ENCODE measurements at regions not wholly inside any gene's neighbourhood (a gene's known extent, or its start where the extent isn't known, plus 50 kb on each side); places are given as distances from the start of the nearest gene placed in this dataset.
A peak's percentile ranks its signal among the peaks of the same experiment; 100 is the strongest.

GRCh38 chr2:2848198-2848597 lies 517.1 kb upstream of the MYT1L start:
- Histone ChIP-seq H3K36me3 (ENCODE audit: insufficient read depth) (no peaks in the 10 kb centered on the region), H3K4me1 (ENCODE audit: insufficient read depth) (no peaks in the 10 kb centered on the region), H3K27ac (ENCODE audit: low read depth) (no peak overlapping the region), H3K4me3 (ENCODE audit: low read depth, low read length) (no peak overlapping the region)
- 92% methylated on average over 6 of the region's 6 CpGs for WGBS
- no peak for DNase-seq (ENCODE audit: extremely low spot score)

- Histone ChIP-seq H3K4me3 (ENCODE audit: low read depth, low read length) (no peak overlapping the region), H3K4me1 (ENCODE audit: insufficient read depth) (no peaks in the 10 kb centered on the region), H3K27ac (ENCODE audit: low read depth) (no peak overlapping the region), H3K36me3 (ENCODE audit: insufficient read depth) (no peaks in the 10 kb centered on the region)
- WGBS = 63% methylated on average over 5 of the region's 5 CpGs
- no peak for DNase-seq (ENCODE audit: extremely low spot score)
Measured at GRCh38 chr2:2847209-2847676, 516.2 kb upstream of the MYT1L start.

- H3K27ac ChIP-seq (ENCODE audit: low read depth) = no peak overlapping the region
- DNase-seq (ENCODE audit: extremely low spot score) = peak; percentile 65
- H3K36me3 ChIP-seq (ENCODE audit: insufficient read depth) = no peaks in the 10 kb centered on the region
- WGBS = 57% methylated on average over 17 of the region's 17 CpGs
- H3K4me1 ChIP-seq (ENCODE audit: insufficient read depth) = no peaks in the 10 kb centered on the region
- no peak overlapping the region for H3K4me3 ChIP-seq (ENCODE audit: low read depth, low read length)
Measured at GRCh38 chr2:2846332-2847208, 515.5 kb upstream of the MYT1L start.

GRCh38 chr2:2845806-2846315 lies 514.8 kb upstream of the MYT1L start:
- Histone ChIP-seq H3K4me1 (ENCODE audit: insufficient read depth) (no peaks in the 10 kb centered on the region), H3K4me3 (ENCODE audit: low read depth, low read length) (no peak overlapping the region), H3K27ac (ENCODE audit: low read depth) (no peak overlapping the region), H3K36me3 (ENCODE audit: insufficient read depth) (no peaks in the 10 kb centered on the region)
- 63% methylated on average over 14 of the region's 14 CpGs for WGBS
- no peak for DNase-seq (ENCODE audit: extremely low spot score)

GRCh38 chr2:2845267-2845666 lies 514.2 kb upstream of the MYT1L start:
- Histone ChIP-seq H3K4me1 (ENCODE audit: insufficient read depth) (no peaks in the 10 kb centered on the region), H3K27ac (ENCODE audit: low read depth) (no peak overlapping the region), H3K36me3 (ENCODE audit: insufficient read depth) (no peaks in the 10 kb centered on the region), H3K4me3 (ENCODE audit: low read depth, low read length) (no peak overlapping the region)
- DNase-seq (ENCODE audit: extremely low spot score) = no peak
- WGBS = 80% methylated on average over 11 of the region's 11 CpGs

- H3K4me3 ChIP-seq (ENCODE audit: low read depth, low read length) = no peak overlapping the region
- DNase-seq (ENCODE audit: extremely low spot score) = no peak
- H3K36me3 ChIP-seq (ENCODE audit: insufficient read depth) = no peaks in the 10 kb centered on the region
- 93% methylated on average over 11 of the region's 11 CpGs for WGBS
- no peaks in the 10 kb centered on the region for H3K4me1 ChIP-seq (ENCODE audit: insufficient read depth)
- no peak overlapping the region for H3K27ac ChIP-seq (ENCODE audit: low read depth)
Measured at GRCh38 chr2:2843969-2844548, 513.0 kb upstream of the MYT1L start.

- H3K4me1 ChIP-seq (ENCODE audit: insufficient read depth) = no peaks in the 10 kb centered on the region
- DNase-seq (ENCODE audit: extremely low spot score) = no peak
- no peaks in the 10 kb centered on the region for H3K36me3 ChIP-seq (ENCODE audit: insufficient read depth)
- H3K27ac ChIP-seq (ENCODE audit: low read depth) = no peak overlapping the region
- no peak overlapping the region for H3K4me3 ChIP-seq (ENCODE audit: low read depth, low read length)
- 96% methylated on average over 7 of the region's 7 CpGs for WGBS
Measured at GRCh38 chr2:2842466-2842865, 511.4 kb upstream of the MYT1L start.

- DNase-seq (ENCODE audit: extremely low spot score) = no peak
- Histone ChIP-seq H3K4me1 (ENCODE audit: insufficient read depth) (no peaks in the 10 kb centered on the region), H3K4me3 (ENCODE audit: low read depth, low read length) (no peak overlapping the region), H3K27ac (ENCODE audit: low read depth) (no peak overlapping the region), H3K36me3 (ENCODE audit: insufficient read depth) (no peaks in the 10 kb centered on the region)
- 92% methylated on average over 17 of the region's 17 CpGs for WGBS
Measured at GRCh38 chr2:2840681-2841300, 509.7 kb upstream of the MYT1L start.

- H3K4me1 ChIP-seq (ENCODE audit: insufficient read depth) = no peaks in the 10 kb centered on the region
- H3K4me3 ChIP-seq (ENCODE audit: low read depth, low read length) = no peak overlapping the region
- H3K27ac ChIP-seq (ENCODE audit: low read depth) = no peak overlapping the region
- WGBS = 77% methylated on average over 13 of the region's 13 CpGs
- no peaks in the 10 kb centered on the region for H3K36me3 ChIP-seq (ENCODE audit: insufficient read depth)
- no peak for DNase-seq (ENCODE audit: extremely low spot score)
Measured at GRCh38 chr2:2839782-2840531, 508.9 kb upstream of the MYT1L start.

- H3K4me1 ChIP-seq (ENCODE audit: insufficient read depth) = no peaks in the 10 kb centered on the region
- WGBS = 76% methylated on average over 7 of the region's 7 CpGs
- no peak for DNase-seq (ENCODE audit: extremely low spot score)
- no peak overlapping the region for H3K4me3 ChIP-seq (ENCODE audit: low read depth, low read length)
- H3K27ac ChIP-seq (ENCODE audit: low read depth) = no peak overlapping the region
- H3K36me3 ChIP-seq (ENCODE audit: insufficient read depth) = no peaks in the 10 kb centered on the region
Measured at GRCh38 chr2:2839393-2839781, 508.3 kb upstream of the MYT1L start.

- Histone ChIP-seq H3K36me3 (ENCODE audit: insufficient read depth) (no peaks in the 10 kb centered on the region), H3K4me1 (ENCODE audit: insufficient read depth) (no peaks in the 10 kb centered on the region), H3K4me3 (ENCODE audit: low read depth, low read length) (no peak overlapping the region), H3K27ac (ENCODE audit: low read depth) (no peak overlapping the region)
- DNase-seq (ENCODE audit: extremely low spot score) = no peak
- WGBS = 91% methylated on average over 3 of the region's 3 CpGs
Measured at GRCh38 chr2:2838548-2838845, 507.4 kb upstream of the MYT1L start.

- DNase-seq (ENCODE audit: extremely low spot score) = no peak
- H3K27ac ChIP-seq (ENCODE audit: low read depth) = no peak overlapping the region
- no peak overlapping the region for H3K4me3 ChIP-seq (ENCODE audit: low read depth, low read length)
- no peaks in the 10 kb centered on the region for H3K36me3 ChIP-seq (ENCODE audit: insufficient read depth)
- WGBS = 76% methylated on average over 15 of the region's 15 CpGs
- H3K4me1 ChIP-seq (ENCODE audit: insufficient read depth) = no peaks in the 10 kb centered on the region
Measured at GRCh38 chr2:2837746-2838547, 506.9 kb upstream of the MYT1L start.
